A673 (cell line): ENCODE measurements at regions not wholly inside any gene's neighbourhood (a gene's known extent, or its start where the extent isn't known, plus 50 kb on each side); places are given as distances from the start of the nearest gene placed in this dataset.

Experiments used
- BruUV-seq: library from RNA; stranded (reverse); fragments of 400-500 nt; replicated peaks from 2 replicates; lab custom pipeline; 2021; lab: Mats Ljungman, UMichigan
- CTCF ChIA-PET: fragments of 300-600 bp; sonication (Branson Sonifier 250); formaldehyde crosslinking; loops from one replicate; lab custom pipeline; 2022; ENCODE audit warnings: antibody characterized with exemption; lab: Charles Lee
- POLR2A ChIA-PET: fragments of 300-600 bp; sonication (Branson Sonifier 250); formaldehyde crosslinking; loops from one replicate; lab custom pipeline; 2022; ENCODE audit warnings: antibody characterized with exemption; ENCODE audit not compliant: low non-redundant PET; lab: Charles Lee
- DNase-seq: peaks from one replicate; pipeline ENCODE4 v3.0.0-alpha.2; 2015; ENCODE audit warnings: low spot score
- H3K27ac ChIP-seq: fragments of 200-600 bp; sonication (generic); 2 replicates; pipeline ENCODE4 v1.5.1; 2016; ENCODE audit warnings: mixed run types, low read depth, mild to moderate bottlenecking, mixed read lengths, antibody characterized with exemption, low read length; ENCODE audit not compliant: poor library complexity, severe bottlenecking
- H3K27me3 ChIP-seq: fragments of 200-600 bp; sonication (generic); replicated peaks from 2 replicates; pipeline ENCODE4 v1.6.1; 2017; ENCODE audit warnings: mixed run types, low read depth, mild to moderate bottlenecking, mixed read lengths, antibody characterized with exemption, low read length; ENCODE audit not compliant: insufficient read depth, poor library complexity
- H3K36me3 ChIP-seq: fragments of 200-600 bp; sonication (generic); 2 replicates; pipeline ENCODE4 v1.6.1; 2016; ENCODE audit warnings: mixed run types, mild to moderate bottlenecking, mixed read lengths, antibody characterized with exemption, low read length; ENCODE audit not compliant: insufficient read depth, poor library complexity, severe bottlenecking
- H3K4me1 ChIP-seq: fragments of 200-600 bp; sonication (generic); 2 replicates; pipeline ENCODE4 v1.6.1; 2017; ENCODE audit warnings: mixed run types, mild to moderate bottlenecking, mixed read lengths, antibody characterized with exemption, low read length; ENCODE audit not compliant: insufficient read depth, poor library complexity, severe bottlenecking
- H3K4me3 ChIP-seq: fragments of 200-600 bp; sonication (generic); 2 replicates; pipeline ENCODE4 v1.5.1; 2016; ENCODE audit warnings: low read depth, mixed run types, mild to moderate bottlenecking, mixed read lengths, low read length; ENCODE audit not compliant: poor library complexity, severe bottlenecking
- H3K9me3 ChIP-seq: fragments of 200-600 bp; sonication (generic); 2 replicates; pipeline ENCODE4 v1.6.1; 2016; ENCODE audit warnings: mixed run types, low read depth, mild to moderate bottlenecking, mixed read lengths, antibody characterized with exemption, low read length; ENCODE audit not compliant: poor library complexity, severe bottlenecking
- CTCF ChIP-seq: fragments of 300-800, 200-600 bp; sonication (generic); conservative IDR thresholded peaks from 2 replicates; pipeline ENCODE4 v1.5.1; 2017; ENCODE audit warnings: low read depth, mild to moderate bottlenecking, antibody characterized with exemption, low read length, moderate library complexity, mixed read lengths
- EZH2 ChIP-seq: fragments of 200-600 bp; sonication (generic); IDR thresholded peaks from 2 replicates; pipeline ENCODE4 v1.6.1; 2017; ENCODE audit warnings: borderline replicate concordance, low read depth, mild to moderate bottlenecking, mixed read lengths, antibody characterized with exemption, low read length; ENCODE audit not compliant: poor library complexity, severe bottlenecking
- intact Hi-C: fragments of 100-400 bp; cut with micrococcal nuclease; formaldehyde crosslinking; loops from one replicate; pipeline ENCODE4 v1.10.0; 2022; ENCODE audit not compliant: unreplicated experiment

- Histone ChIP-seq H3K27me3 (no peaks in the 10 kb centered on the region), H3K27ac (no peak overlapping the region), H3K4me1 (no peaks in the 10 kb centered on the region), H3K36me3 (no peaks in the 10 kb centered on the region), H3K9me3 (no peaks in the 10 kb centered on the region), H3K4me3 (no peak overlapping the region)
- BruUV-seq, result no TSS peak
- no peak for TF ChIP-seq CTCF
- TF ChIP-seq EZH2, result no peak
- intact Hi-C loops, result no loop called here
- ChIA-PET CTCF (no interaction called here), POLR2A (no interaction called here)
- no peak for DNase-seq
These were observed 84.3 kb upstream of the SHISAL1 start for GRCh38 chr22:44396727-44397722.

GRCh38 chr22:44396021-44396726 is 83.4 kb upstream of the SHISAL1 start:
- no peaks in the 10 kb centered on the region for H3K4me1 ChIP-seq
- no peak for DNase-seq
- no peaks in the 10 kb centered on the region for H3K9me3 ChIP-seq
- no TSS peak for BruUV-seq
- no peak for TF ChIP-seq EZH2
- no peak for TF ChIP-seq CTCF
- intact Hi-C loops, result no loop called here
- H3K27me3 ChIP-seq, result no peaks in the 10 kb centered on the region
- POLR2A ChIA-PET, result no interaction called here
- H3K4me3 ChIP-seq, result no peak overlapping the region
- H3K36me3 ChIP-seq, result no peaks in the 10 kb centered on the region
- no peak overlapping the region for H3K27ac ChIP-seq
- CTCF ChIA-PET, result no interaction called here

GRCh38 chr22:44395118-44396005 is 82.6 kb upstream of the SHISAL1 start:
- no peak for TF ChIP-seq EZH2
- TF ChIP-seq CTCF, result no peak
- no TSS peak for BruUV-seq
- Histone ChIP-seq H3K4me1 (no peaks in the 10 kb centered on the region), H3K9me3 (no peaks in the 10 kb centered on the region), H3K36me3 (no peaks in the 10 kb centered on the region), H3K27me3 (no peaks in the 10 kb centered on the region), H3K27ac (no peak overlapping the region), H3K4me3 (no peak overlapping the region)
- ChIA-PET POLR2A (no interaction called here), CTCF (no interaction called here)
- intact Hi-C loops, result loop anchor here (2.0 kb wide), 1 partner anchor 57 kb away; no protein-coding TSS in a partner anchor
- DNase-seq, result no peak
